SH-SY5Y (cell line): ENCODE measurements at regions not wholly inside any gene's neighbourhood (a gene's known extent, or its start where the extent isn't known, plus 50 kb on each side); places are given as distances from the start of the nearest gene placed in this dataset.

Experiments used
- GATA2 ChIP-seq: IDR thresholded peaks from 2 replicates; pipeline ENCODE4 v1.6.1; 2011; ENCODE audit warnings: mild to moderate bottlenecking, low read depth, low read length
- GATA3 ChIP-seq: IDR thresholded peaks from 2 replicates; pipeline ENCODE4 v1.6.1; 2011; ENCODE audit warnings: low read depth, mild to moderate bottlenecking, low read length, moderate library complexity

DNA sequence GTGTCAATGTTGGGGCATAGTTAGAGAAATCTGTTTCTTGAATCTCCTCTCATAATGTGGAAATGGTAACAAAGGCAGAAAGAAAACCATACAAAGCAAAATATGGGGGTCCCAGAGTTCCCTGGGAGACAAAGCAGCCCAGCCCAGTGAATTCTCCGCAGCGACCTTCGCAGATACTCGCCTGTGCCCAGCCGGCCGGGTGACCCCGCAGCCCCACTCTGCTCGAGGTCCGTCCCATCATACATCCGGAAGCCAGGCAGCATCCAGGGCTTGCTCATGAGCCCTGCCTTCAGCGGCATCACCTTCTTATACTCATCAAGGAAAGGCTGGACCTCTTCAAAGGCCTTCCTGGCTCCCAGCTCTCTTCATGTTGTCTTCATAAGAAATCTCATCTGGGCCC, 774.8 kb upstream of the ID2 start:
- TF ChIP-seq GATA2 = no peak
- TF ChIP-seq GATA3 = no peak
